NCI-H226 (cell line): ENCODE measurements at regions not wholly inside any gene's neighbourhood (a gene's known extent, or its start where the extent isn't known, plus 50 kb on each side); places are given as distances from the start of the nearest gene placed in this dataset.

ENCODE experiments used
- DNase-seq: peaks from one replicate; pipeline ENCODE4 v3.0.0-alpha.2; 2015

- DNase-seq, result no peak
Measured at GRCh38 chr17:79340333-79341221, 266.0 kb downstream of the ENGASE start.

GRCh38 chr17:79339321-79339720 lies 264.7 kb downstream of the ENGASE start:
- DNase-seq, result no peak

DNA sequence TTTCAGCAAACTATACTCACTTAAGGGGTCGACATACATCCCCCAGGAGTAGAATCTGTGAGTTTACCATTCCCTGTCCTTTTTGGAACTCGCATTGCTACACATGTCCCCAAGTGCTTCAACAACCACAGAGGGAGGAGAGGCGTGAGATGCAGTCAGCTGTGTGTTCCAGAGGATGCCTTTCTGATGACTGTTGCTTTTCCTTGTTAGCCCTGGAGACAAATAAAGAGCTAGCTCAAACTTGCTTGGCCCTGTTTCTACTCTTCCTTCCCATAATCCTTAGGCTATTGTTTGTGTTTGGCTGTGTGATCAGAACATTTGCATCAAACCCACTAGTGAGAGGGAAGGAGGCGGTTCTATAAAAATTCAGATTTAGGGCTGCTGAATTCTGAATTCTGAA lies 264.0 kb downstream of the ENGASE start:
- DNase-seq, result no peak

DNA sequence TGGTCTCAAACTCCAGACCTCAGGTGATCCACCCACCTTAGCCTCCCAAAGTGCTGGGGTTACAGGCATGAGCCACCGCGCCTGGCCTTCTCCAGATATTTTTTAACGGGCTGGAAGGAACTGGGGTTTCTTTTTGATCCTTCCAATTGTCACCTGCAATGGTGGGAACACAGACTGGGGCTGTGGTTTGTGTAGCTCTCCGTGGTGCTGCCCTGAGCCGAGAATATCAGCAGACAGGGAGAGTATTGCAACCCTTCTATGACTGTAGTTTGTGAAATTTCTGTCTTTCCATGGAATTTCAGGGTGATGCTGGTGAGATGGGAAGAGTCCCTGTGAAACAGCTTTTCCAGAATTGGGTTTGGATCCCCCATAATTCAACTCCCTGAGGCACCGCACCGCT lies 263.5 kb downstream of the ENGASE start:
- no peak for DNase-seq

DNA sequence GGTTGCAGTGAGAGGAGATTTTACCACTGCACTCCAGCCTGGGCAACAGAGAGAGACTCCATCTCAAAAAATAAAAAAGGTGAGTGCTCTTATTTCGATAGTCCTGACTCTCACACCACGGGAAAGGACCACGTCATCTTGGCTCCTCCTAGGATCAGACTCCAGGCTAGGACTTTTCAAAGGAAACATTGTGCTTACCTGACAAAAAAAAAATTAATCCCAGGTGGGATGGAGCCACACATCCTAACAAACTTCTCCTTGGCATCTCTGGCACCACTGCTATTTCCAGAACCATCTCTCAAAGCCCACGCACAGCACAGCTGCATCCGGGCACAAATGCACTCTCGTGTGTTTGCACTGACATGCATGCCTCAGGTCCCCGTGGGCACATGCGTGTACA lies 262.4 kb downstream of the ENGASE start:
- DNase-seq, result no peak

GRCh38 chr17:79335456-79335855 lies 260.8 kb downstream of the ENGASE start:
- no peak for DNase-seq

DNA sequence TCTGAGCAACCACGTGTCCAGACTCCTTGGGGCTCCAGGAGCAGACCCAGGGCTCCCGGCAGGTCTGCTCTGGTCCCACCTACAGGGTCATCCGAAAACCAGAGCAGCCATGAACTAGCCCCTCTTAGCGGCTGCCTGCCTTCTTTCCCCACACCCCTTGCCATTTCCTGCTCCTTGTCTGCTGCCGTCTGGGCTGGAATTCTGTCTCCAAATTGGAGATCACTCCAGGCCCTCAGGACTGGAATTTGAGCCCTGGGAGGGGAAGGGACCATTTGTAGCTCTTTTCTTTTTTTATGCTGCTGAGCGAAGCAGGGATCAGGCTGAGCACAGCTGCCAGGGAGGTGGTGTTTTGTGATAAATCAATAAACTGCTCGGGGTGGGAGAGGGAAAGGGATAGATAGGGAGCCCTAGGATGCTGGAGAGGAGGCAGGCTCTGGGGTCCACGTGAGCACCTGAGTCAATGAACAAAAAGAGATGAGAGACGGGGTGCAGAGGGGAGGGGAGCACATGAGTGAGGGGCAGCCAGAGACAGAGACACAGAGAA lies 257.5 kb downstream of the ENGASE start:
- DNase-seq, result no peak

GRCh38 chr17:79331492-79331891 lies 256.9 kb downstream of the ENGASE start:
- no peak for DNase-seq

DNA sequence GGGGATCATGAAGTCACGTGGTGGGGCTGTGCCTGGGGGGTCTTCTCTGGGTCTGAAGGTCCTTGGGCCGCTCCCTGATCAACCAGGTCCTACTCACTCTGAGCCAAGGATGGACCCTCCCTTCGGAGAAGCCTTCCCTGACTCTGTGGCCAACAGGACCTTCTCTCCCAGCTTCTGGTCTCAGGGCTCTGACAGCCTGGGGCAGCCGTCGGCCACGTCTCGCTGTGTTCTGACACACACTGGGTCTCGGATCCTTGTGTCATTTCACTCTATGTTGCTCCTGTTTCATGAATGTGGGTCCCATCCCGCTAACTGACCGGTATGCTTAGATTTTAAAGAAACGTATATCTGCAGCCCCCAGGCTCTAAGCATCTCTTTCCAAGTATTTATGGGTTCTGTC lies 256.1 kb downstream of the ENGASE start:
- DNase-seq, result no peak

GRCh38 chr17:79330229-79330628 lies 255.6 kb downstream of the ENGASE start:
- no peak for DNase-seq

- DNase-seq, result no peak
Measured at GRCh38 chr17:79326814-79327213, 252.2 kb downstream of the ENGASE start.

GRCh38 chr17:79325709-79326430 lies 251.2 kb downstream of the ENGASE start:
- peak; percentile 34 for DNase-seq

GRCh38 chr17:79324194-79324593 lies 249.6 kb downstream of the ENGASE start:
- DNase-seq, result no peak

GRCh38 chr17:79323566-79323965 lies 248.9 kb downstream of the ENGASE start:
- no peak for DNase-seq

DNA sequence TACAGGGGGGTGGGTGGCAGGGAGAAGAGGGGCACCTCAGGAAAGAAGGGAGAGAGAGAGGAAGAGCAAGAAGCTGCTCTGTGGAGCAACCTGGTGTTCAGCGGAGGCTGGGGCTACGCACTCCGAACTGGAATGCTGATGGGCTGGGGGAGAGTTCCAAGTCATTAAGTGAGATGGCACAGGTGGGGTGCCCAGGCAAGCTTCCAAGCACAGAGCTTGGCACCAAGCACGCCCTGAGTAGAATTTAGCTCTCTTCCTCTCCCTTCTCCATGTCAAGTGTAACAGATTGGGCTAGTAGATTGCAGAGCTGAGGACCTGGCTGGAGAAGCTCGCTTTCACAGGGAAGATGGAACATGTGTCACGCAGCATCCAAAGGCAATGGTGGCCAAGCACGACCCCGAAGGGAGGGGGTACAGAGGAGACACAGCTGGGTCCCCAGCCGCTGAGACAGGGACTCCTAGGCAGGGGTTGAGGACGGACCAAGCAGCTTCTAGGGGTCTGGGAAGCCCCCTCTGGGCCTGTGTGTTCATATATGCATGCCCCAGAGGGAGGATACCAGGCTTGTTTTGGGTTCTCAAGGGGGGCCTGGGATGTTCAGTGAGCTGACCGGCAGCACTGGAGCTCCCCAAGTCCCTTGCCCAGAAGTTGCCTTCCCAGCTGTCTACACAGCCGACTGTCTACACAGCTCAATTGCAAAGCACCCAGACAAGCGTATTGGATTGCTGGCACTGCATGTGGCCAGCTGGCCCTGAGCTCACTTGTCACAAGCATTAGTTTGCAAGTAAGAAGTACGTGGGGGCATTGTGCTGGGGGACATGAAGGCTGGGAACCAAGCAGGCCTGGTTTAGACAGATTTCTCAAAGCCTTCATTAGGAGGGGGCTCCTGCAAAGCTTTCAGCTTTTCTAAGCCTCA lies 247.8 kb downstream of the ENGASE start:
- no peak for DNase-seq

- no peak for DNase-seq
Measured at GRCh38 chr17:79320331-79320730, 245.7 kb downstream of the ENGASE start.

DNA sequence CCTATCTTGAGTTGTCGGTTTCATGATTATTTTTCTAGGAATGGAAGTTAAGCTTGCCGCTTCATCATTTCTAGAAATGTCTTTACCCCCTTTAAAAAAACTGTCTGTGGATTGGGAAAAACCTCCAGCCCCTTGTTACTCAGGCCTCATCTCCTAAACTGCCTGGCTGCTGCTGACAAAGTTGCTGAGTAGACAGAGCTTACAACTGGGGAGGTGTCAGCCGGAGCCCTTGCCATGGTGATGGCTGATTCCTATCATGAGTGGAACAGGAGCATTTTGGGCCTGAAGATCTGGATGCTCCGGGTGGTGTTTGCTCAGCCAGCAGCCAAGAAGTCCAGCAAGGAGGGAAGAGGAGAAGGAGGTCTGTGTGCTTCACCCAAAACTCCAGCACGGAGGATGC lies 243.3 kb downstream of the ENGASE start:
- no peak for DNase-seq

GRCh38 chr17:79316805-79317204 lies 242.2 kb downstream of the ENGASE start:
- DNase-seq, result no peak

- no peak for DNase-seq
Measured at GRCh38 chr17:79315358-79316105, 240.9 kb downstream of the ENGASE start.

DNA sequence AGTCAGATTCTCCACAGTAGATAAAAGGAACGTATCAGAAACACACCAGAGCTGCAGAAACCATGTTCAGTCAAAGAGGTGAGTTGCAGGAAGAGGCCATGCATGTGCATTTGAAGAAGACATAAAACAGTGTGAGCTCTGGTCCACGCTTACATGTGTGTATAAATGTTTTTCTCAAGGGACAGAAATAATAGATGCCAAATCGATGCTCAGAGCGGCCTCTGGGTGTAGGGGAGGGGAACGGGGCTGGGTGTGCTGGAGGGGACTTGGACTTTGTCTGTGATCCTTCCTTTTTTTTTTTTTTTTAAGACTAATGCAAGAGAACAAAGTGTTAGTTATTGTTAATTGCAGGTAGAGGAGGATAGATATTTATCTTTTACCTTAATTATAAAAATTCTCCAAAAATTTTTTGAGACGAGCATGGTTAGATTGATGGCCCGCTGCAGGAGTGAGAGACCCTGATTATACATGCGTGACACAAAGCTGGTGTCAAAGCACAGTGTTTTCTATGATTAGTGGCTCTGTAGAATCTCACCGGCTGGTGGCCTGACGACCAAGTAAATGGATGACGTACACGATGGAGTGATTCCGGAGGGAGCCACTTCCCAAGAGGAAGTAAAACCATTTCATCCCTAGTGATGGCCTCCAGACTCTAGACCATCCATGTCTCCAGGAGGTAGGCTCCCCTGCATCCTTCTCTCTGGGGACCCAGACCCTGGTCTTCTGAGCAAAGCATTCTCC lies 240.2 kb downstream of the ENGASE start:
- DNase-seq, result no peak

DNA sequence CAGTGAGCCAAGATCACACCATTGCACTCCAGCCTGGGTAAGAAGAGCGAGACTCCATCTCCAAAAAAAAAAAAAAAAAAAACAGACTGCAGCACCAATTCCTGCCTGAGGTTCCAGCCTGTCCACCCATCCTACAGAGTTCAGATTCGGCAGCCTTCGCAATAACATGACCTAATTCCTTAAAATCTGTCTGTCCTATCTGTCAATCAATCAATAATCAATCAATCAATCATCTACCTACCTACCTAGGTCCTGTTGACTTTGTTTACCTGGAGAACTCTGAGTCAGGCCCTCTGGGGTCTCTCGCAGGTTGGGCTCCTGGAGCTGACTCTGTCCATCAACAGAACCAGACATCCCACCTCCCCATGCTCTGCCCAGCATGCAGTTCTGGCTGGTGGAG lies 236.7 kb downstream of the ENGASE start:
- no peak for DNase-seq
